ENCODE measurements at regions not wholly inside any gene's neighbourhood (a gene's known extent, or its start where the extent isn't known, plus 50 kb on each side); places are given as distances from the start of the nearest gene placed in this dataset.
"Not testable (repeated sequence)": the region's sequence is repeated elsewhere in the genome, so short reads cannot be mapped to it uniquely, and the experiment has no call there.

GRCh38 chr15:79724804-79725203 lies 172.0 kb downstream of the MTHFS start:
- peaks cover 10% of the 10 kb centered on the region for H3K27me3 ChIP-seq (ENCODE audit: control insufficient read depth, insufficient read depth, low read length)
- H3K4me1 ChIP-seq (ENCODE audit: control insufficient read depth, insufficient read depth, low read length): no peaks in the 10 kb centered on the region
- H3K4me2 ChIP-seq (ENCODE audit: low read length): no peak overlapping the region
- H3K4me3 ChIP-seq (ENCODE audit: low read length): no peak overlapping the region
- H3K9me3 ChIP-seq (replicated peaks; ENCODE audit: low read length): no peaks in the 10 kb centered on the region
- no peaks in the 10 kb centered on the region for H3K36me3 ChIP-seq (ENCODE audit: insufficient read depth, low read length)
- H3K9ac ChIP-seq (ENCODE audit: low read depth, low read length): no peak overlapping the region

- H3K9me3 ChIP-seq (replicated peaks; ENCODE audit: low read length): no peaks in the 10 kb centered on the region
- H3K27me3 ChIP-seq (ENCODE audit: control insufficient read depth, insufficient read depth, low read length): peaks cover 10% of the 10 kb centered on the region
- H3K4me1 ChIP-seq (ENCODE audit: control insufficient read depth, insufficient read depth, low read length): no peaks in the 10 kb centered on the region
- H3K36me3 ChIP-seq (ENCODE audit: insufficient read depth, low read length): no peaks in the 10 kb centered on the region
- no peak overlapping the region for H3K4me2 ChIP-seq (ENCODE audit: low read length)
- H3K9ac ChIP-seq (ENCODE audit: low read depth, low read length): no peak overlapping the region
- no peak overlapping the region for H3K4me3 ChIP-seq (ENCODE audit: low read length)
Observed at GRCh38 chr15:79728867-79729266, 167.9 kb downstream of the MTHFS start.

GRCh38 chr15:79736435-79737000 lies 160.3 kb downstream of the MTHFS start:
- Histone ChIP-seq H3K27me3 (ENCODE audit: control insufficient read depth, insufficient read depth, low read length) (peaks cover 3% of the 10 kb centered on the region), H3K36me3 (ENCODE audit: insufficient read depth, low read length) (no peaks in the 10 kb centered on the region), H3K9me3 (replicated peaks; ENCODE audit: low read length) (no peaks in the 10 kb centered on the region), H3K4me1 (ENCODE audit: control insufficient read depth, insufficient read depth, low read length) (no peaks in the 10 kb centered on the region), H3K9ac (ENCODE audit: low read depth, low read length) (no peak overlapping the region), H3K4me3 (ENCODE audit: low read length) (no peak overlapping the region), H3K4me2 (ENCODE audit: low read length) (no peak overlapping the region)

- H3K27me3 ChIP-seq (ENCODE audit: control insufficient read depth, insufficient read depth, low read length): peaks cover 3% of the 10 kb centered on the region
- H3K36me3 ChIP-seq (ENCODE audit: insufficient read depth, low read length): no peaks in the 10 kb centered on the region
- no peaks in the 10 kb centered on the region for H3K4me1 ChIP-seq (ENCODE audit: control insufficient read depth, insufficient read depth, low read length)
- H3K4me2 ChIP-seq (ENCODE audit: low read length): no peak overlapping the region
- no peak overlapping the region for H3K4me3 ChIP-seq (ENCODE audit: low read length)
- no peak overlapping the region for H3K9ac ChIP-seq (ENCODE audit: low read depth, low read length)
- H3K9me3 ChIP-seq (replicated peaks; ENCODE audit: low read length): no peaks in the 10 kb centered on the region
Observed at GRCh38 chr15:79738143-79738542, 158.7 kb downstream of the MTHFS start.

- Histone ChIP-seq H3K36me3 (ENCODE audit: insufficient read depth, low read length) (no peaks in the 10 kb centered on the region), H3K4me1 (ENCODE audit: control insufficient read depth, insufficient read depth, low read length) (no peaks in the 10 kb centered on the region), H3K4me3 (ENCODE audit: low read length) (no peak overlapping the region), H3K9me3 (replicated peaks; ENCODE audit: low read length) (no peaks in the 10 kb centered on the region), H3K4me2 (ENCODE audit: low read length) (no peak overlapping the region), H3K9ac (ENCODE audit: low read depth, low read length) (no peak overlapping the region), H3K27me3 (ENCODE audit: control insufficient read depth, insufficient read depth, low read length) (peaks cover 2% of the 10 kb centered on the region)
Observed at GRCh38 chr15:79740561-79740960, 156.3 kb downstream of the MTHFS start.

GRCh38 chr15:79743032-79743431 lies 153.8 kb downstream of the MTHFS start:
- no peaks in the 10 kb centered on the region for H3K27me3 ChIP-seq (ENCODE audit: control insufficient read depth, insufficient read depth, low read length)
- H3K4me3 ChIP-seq (ENCODE audit: low read length): no peak overlapping the region
- no peaks in the 10 kb centered on the region for H3K9me3 ChIP-seq (replicated peaks; ENCODE audit: low read length)
- no peak overlapping the region for H3K4me2 ChIP-seq (ENCODE audit: low read length)
- no peaks in the 10 kb centered on the region for H3K4me1 ChIP-seq (ENCODE audit: control insufficient read depth, insufficient read depth, low read length)
- no peaks in the 10 kb centered on the region for H3K36me3 ChIP-seq (ENCODE audit: insufficient read depth, low read length)
- no peak overlapping the region for H3K9ac ChIP-seq (ENCODE audit: low read depth, low read length)

- H3K9ac ChIP-seq (ENCODE audit: low read depth, low read length); H3K27me3 ChIP-seq (ENCODE audit: control insufficient read depth, insufficient read depth, low read length); H3K4me2 ChIP-seq (ENCODE audit: low read length); H3K36me3 ChIP-seq (ENCODE audit: insufficient read depth, low read length); H3K4me1 ChIP-seq (ENCODE audit: control insufficient read depth, insufficient read depth, low read length); H3K4me3 ChIP-seq (ENCODE audit: low read length); H3K9me3 ChIP-seq (replicated peaks; ENCODE audit: low read length): not testable (repeated sequence)
Observed at GRCh38 chr15:79744485-79744884, 152.3 kb downstream of the MTHFS start.

GRCh38 chr15:79756365-79756764 lies 140.4 kb downstream of the MTHFS start:
- peaks cover 3% of the 10 kb centered on the region for H3K27me3 ChIP-seq (ENCODE audit: control insufficient read depth, insufficient read depth, low read length)
- no peaks in the 10 kb centered on the region for H3K36me3 ChIP-seq (ENCODE audit: insufficient read depth, low read length)
- no peaks in the 10 kb centered on the region for H3K9me3 ChIP-seq (replicated peaks; ENCODE audit: low read length)
- no peak overlapping the region for H3K4me2 ChIP-seq (ENCODE audit: low read length)
- no peaks in the 10 kb centered on the region for H3K4me1 ChIP-seq (ENCODE audit: control insufficient read depth, insufficient read depth, low read length)
- no peak overlapping the region for H3K4me3 ChIP-seq (ENCODE audit: low read length)
- no peak overlapping the region for H3K9ac ChIP-seq (ENCODE audit: low read depth, low read length)

- no peak overlapping the region for H3K4me2 ChIP-seq (ENCODE audit: low read length)
- no peaks in the 10 kb centered on the region for H3K36me3 ChIP-seq (ENCODE audit: insufficient read depth, low read length)
- no peaks in the 10 kb centered on the region for H3K27me3 ChIP-seq (ENCODE audit: control insufficient read depth, insufficient read depth, low read length)
- no peaks in the 10 kb centered on the region for H3K4me1 ChIP-seq (ENCODE audit: control insufficient read depth, insufficient read depth, low read length)
- H3K9ac ChIP-seq (ENCODE audit: low read depth, low read length): no peak overlapping the region
- no peaks in the 10 kb centered on the region for H3K9me3 ChIP-seq (replicated peaks; ENCODE audit: low read length)
- no peak overlapping the region for H3K4me3 ChIP-seq (ENCODE audit: low read length)
Observed at GRCh38 chr15:79765081-79765480, 131.7 kb downstream of the MTHFS start.

- H3K4me2 ChIP-seq (ENCODE audit: low read length): no peak overlapping the region
- H3K4me3 ChIP-seq (ENCODE audit: low read length): no peak overlapping the region
- H3K9me3 ChIP-seq (replicated peaks; ENCODE audit: low read length): no peaks in the 10 kb centered on the region
- H3K9ac ChIP-seq (ENCODE audit: low read depth, low read length): no peak overlapping the region
- H3K4me1 ChIP-seq (ENCODE audit: control insufficient read depth, insufficient read depth, low read length): no peaks in the 10 kb centered on the region
- peaks cover 20% of the 10 kb centered on the region for H3K27me3 ChIP-seq (ENCODE audit: control insufficient read depth, insufficient read depth, low read length)
- H3K36me3 ChIP-seq (ENCODE audit: insufficient read depth, low read length): no peaks in the 10 kb centered on the region
Observed at GRCh38 chr15:79769069-79769481, 127.7 kb downstream of the MTHFS start.

GRCh38 chr15:79769933-79770759 lies 126.7 kb downstream of the MTHFS start:
- Histone ChIP-seq H3K9ac (ENCODE audit: low read depth, low read length) (no peak overlapping the region), H3K4me2 (ENCODE audit: low read length) (no peak overlapping the region), H3K9me3 (replicated peaks; ENCODE audit: low read length) (no peaks in the 10 kb centered on the region), H3K4me3 (ENCODE audit: low read length) (no peak overlapping the region), H3K4me1 (ENCODE audit: control insufficient read depth, insufficient read depth, low read length) (no peaks in the 10 kb centered on the region), H3K27me3 (ENCODE audit: control insufficient read depth, insufficient read depth, low read length) (peaks cover 21% of the 10 kb centered on the region), H3K36me3 (ENCODE audit: insufficient read depth, low read length) (no peaks in the 10 kb centered on the region)

GRCh38 chr15:79773128-79773527 lies 123.7 kb downstream of the MTHFS start:
- H3K9ac ChIP-seq (ENCODE audit: low read depth, low read length): no peak overlapping the region
- H3K27me3 ChIP-seq (ENCODE audit: control insufficient read depth, insufficient read depth, low read length): peaks cover 21% of the 10 kb centered on the region
- no peaks in the 10 kb centered on the region for H3K4me1 ChIP-seq (ENCODE audit: control insufficient read depth, insufficient read depth, low read length)
- no peaks in the 10 kb centered on the region for H3K9me3 ChIP-seq (replicated peaks; ENCODE audit: low read length)
- H3K4me2 ChIP-seq (ENCODE audit: low read length): no peak overlapping the region
- H3K4me3 ChIP-seq (ENCODE audit: low read length): no peak overlapping the region
- no peaks in the 10 kb centered on the region for H3K36me3 ChIP-seq (ENCODE audit: insufficient read depth, low read length)

All from skeletal muscle satellite cell (primary cell).